C4-2B (cell line): ENCODE measurements at regions not wholly inside any gene's neighbourhood (a gene's known extent, or its start where the extent isn't known, plus 50 kb on each side); places are given as distances from the start of the nearest gene placed in this dataset.

ENCODE experiments used
- H3K27ac ChIP-seq: fragments of 450-650 bp; 2 replicates; pipeline ENCODE4 v1.5.1; 2017
- CTCF ChIP-seq: fragments of 450-650 bp; conservative IDR thresholded peaks from 2 replicates; pipeline ENCODE4 v1.5.1; 2017; ENCODE audit warnings: mild to moderate bottlenecking
- ZFX ChIP-seq: fragments of 450-650 bp; IDR thresholded peaks from 2 replicates; pipeline ENCODE4 v1.6.1; 2017

- no peak overlapping the region for H3K27ac ChIP-seq
Measured at GRCh38 chr2:157107460-157107859, 150.0 kb upstream of the GALNT5 start.

DNA sequence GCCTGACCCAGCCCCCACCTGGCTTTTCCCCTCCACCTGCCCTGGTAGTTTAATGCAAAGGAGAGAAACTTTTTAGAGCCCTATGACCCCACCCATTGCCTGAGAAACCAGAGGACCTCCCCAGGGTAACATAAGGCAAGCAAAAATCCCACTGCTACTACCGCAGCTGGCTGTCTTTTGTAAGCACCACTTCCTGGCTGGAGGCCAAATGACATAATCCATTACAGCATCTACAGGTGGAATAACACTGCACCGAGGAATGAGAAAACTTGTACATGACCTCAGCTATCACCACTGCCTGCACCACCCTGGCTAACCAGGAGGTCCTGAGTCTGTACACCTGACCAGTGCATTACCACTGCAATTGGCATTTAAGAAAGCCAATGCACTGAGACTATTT lies 149.6 kb upstream of the GALNT5 start:
- no peak overlapping the region for H3K27ac ChIP-seq
- TF ChIP-seq CTCF (no peak), ZFX (no peak)

More at GRCh38 chr2:157107460-157107859, 150.0 kb upstream of the GALNT5 start:
- TF ChIP-seq ZFX (no peak), CTCF (no peak)

- no peak overlapping the region for H3K27ac ChIP-seq
- TF ChIP-seq ZFX (no peak), CTCF (no peak)
Measured at GRCh38 chr2:157122776-157123175, 134.7 kb upstream of the GALNT5 start.

DNA sequence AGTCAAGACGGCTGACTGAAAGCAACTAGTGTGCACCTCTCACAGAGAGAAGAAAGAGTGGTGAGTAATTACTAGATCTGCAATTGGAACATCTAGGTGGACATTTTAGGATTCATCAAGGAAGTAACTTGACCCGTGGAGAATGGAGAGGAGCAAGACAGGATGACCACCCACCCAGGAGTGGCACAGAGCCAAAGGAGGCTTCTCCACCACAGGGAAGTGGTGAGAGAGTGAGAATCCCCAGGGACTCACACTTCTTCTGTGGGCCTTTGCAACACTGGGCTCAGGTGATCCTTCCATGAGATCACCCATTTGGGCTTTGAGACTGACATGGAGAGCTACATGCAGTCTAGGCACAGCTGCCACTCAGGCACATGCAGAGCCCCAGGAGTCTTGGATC lies 132.8 kb upstream of the GALNT5 start:
- no peak overlapping the region for H3K27ac ChIP-seq
- TF ChIP-seq ZFX, result no peak
- TF ChIP-seq CTCF, result no peak

- TF ChIP-seq ZFX, result no peak
- TF ChIP-seq CTCF, result no peak
- H3K27ac ChIP-seq, result no peak overlapping the region
Measured at GRCh38 chr2:157125685-157126084, 131.8 kb upstream of the GALNT5 start.

- TF ChIP-seq CTCF (no peak), ZFX (no peak)
- H3K27ac ChIP-seq, result no peak overlapping the region
Measured at GRCh38 chr2:157127249-157128012, 130.1 kb upstream of the GALNT5 start.

- TF ChIP-seq CTCF (no peak), ZFX (no peak)
- H3K27ac ChIP-seq, result no peak overlapping the region
Measured at GRCh38 chr2:157143901-157144300, 113.6 kb upstream of the GALNT5 start.
